ENCODE measurements at regions not wholly inside any gene's neighbourhood (a gene's known extent, or its start where the extent isn't known, plus 50 kb on each side); places are given as distances from the start of the nearest gene placed in this dataset.
"Not testable (repeated sequence)": the region's sequence is repeated elsewhere in the genome, so short reads cannot be mapped to it uniquely, and the experiment has no call there.

GRCh38 chr6:170193326-170193821, 97.5 kb downstream of the DLL1 start:
- H3K4me3 ChIP-seq (ENCODE audit: low read depth, low read length) = no peak overlapping the region
- DNase-seq (ENCODE audit: low read depth) = no peak
- TF ChIP-seq, protein P1, sequence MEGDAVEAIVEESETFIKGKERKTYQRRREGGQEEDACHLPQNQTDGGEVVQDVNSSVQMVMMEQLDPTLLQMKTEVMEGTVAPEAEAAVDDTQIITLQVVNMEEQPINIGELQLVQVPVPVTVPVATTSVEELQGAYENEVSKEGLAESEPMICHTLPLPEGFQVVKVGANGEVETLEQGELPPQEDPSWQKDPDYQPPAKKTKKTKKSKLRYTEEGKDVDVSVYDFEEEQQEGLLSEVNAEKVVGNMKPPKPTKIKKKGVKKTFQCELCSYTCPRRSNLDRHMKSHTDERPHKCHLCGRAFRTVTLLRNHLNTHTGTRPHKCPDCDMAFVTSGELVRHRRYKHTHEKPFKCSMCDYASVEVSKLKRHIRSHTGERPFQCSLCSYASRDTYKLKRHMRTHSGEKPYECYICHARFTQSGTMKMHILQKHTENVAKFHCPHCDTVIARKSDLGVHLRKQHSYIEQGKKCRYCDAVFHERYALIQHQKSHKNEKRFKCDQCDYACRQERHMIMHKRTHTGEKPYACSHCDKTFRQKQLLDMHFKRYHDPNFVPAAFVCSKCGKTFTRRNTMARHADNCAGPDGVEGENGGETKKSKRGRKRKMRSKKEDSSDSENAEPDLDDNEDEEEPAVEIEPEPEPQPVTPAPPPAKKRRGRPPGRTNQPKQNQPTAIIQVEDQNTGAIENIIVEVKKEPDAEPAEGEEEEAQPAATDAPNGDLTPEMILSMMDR (IDR thresholded peaks at IDR 0.05; ENCODE audit: low read depth, low read length) = no peak
- no peak for TF ChIP-seq MAX (IDR thresholded peaks at IDR 0.05; ENCODE audit: low read depth, low read length)
- TF ChIP-seq POLR2A (IDR thresholded peaks at IDR 0.05; ENCODE audit: extremely low read depth, insufficient read length) = no peak
- TF ChIP-seq MYC (IDR thresholded peaks at IDR 0.05; ENCODE audit: low read depth, low read length) = no peak

DNA sequence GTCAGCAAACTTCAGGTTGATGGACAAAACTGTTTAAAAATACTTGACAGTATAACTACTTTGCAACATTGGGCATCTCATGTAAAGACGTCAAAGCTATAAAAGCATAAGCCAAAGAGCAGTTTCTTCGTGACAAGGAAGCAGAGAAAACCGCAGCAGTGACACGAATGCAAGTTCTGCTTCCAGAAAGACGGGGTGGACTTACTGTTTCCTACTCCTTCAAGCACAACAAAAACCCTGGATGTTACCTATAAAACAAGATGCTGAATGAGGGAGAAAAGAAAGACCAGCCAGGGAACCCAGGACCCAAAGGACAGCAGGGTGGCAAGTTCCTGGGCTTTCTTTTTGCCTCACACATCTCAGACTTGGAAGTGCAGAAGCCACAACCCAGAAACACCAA, 98.0 kb downstream of the DLL1 start:
- DNase-seq (ENCODE audit: low read depth) = peak; percentile 47
- H3K4me3 ChIP-seq (ENCODE audit: low read depth, low read length) = no peak overlapping the region
- TF ChIP-seq MAX (IDR thresholded peaks at IDR 0.05; ENCODE audit: low read depth, low read length) (no peak), MYC (IDR thresholded peaks at IDR 0.05; ENCODE audit: low read depth, low read length) (no peak), POLR2A (IDR thresholded peaks at IDR 0.05; ENCODE audit: extremely low read depth, insufficient read length) (no peak)
- TF ChIP-seq, protein P1 (IDR thresholded peaks at IDR 0.05; ENCODE audit: low read depth, low read length) = no peak

DNA sequence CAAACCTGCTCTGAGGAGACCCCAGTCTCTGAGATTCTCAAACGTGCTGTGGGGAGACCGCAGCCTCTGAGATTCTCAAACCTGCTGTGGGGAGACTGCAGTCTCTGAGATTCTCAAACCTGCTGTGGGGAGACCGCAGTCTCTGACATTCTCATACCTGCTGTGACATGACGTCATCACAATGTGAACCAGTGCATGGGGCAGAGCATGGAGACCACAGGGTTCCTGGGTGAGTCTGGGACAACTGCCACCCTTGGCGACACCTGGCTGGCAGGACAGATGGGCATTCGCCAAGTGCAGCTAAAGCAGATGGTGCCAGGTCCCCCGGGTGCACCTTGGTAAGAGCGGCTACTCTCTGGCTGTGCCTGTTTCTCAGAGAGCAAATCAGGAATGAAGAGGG, 98.8 kb downstream of the DLL1 start:
- DNase-seq (ENCODE audit: low read depth); H3K4me3 ChIP-seq (ENCODE audit: low read depth, low read length): not testable (repeated sequence)

DNA sequence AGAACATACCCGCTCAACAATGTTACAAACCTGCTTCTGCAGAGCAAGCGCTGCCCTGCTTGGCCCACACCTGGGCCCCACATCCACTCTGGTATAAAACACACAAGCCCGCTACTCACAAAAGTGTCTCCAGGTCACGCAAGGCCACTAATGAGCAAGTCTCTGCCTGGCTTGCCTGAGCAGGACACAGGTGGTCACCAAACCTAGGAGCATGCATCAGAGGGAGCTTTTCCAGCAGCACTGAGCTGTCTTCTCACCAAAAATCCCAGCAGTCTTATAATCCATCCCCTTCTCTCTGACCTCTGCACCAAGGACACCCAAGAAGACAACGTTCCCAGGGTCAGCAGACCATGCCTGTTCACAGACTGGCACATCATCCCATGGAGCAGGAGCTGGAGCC, 100.8 kb downstream of the DLL1 start:
- TF ChIP-seq MYC (IDR thresholded peaks at IDR 0.05; ENCODE audit: low read depth, low read length) (no peak), POLR2A (IDR thresholded peaks at IDR 0.05; ENCODE audit: extremely low read depth, insufficient read length) (no peak), MAX (IDR thresholded peaks at IDR 0.05; ENCODE audit: low read depth, low read length) (no peak)
- TF ChIP-seq, protein P1 (IDR thresholded peaks at IDR 0.05; ENCODE audit: low read depth, low read length) = no peak
- DNase-seq (ENCODE audit: low read depth) = no peak

DNA sequence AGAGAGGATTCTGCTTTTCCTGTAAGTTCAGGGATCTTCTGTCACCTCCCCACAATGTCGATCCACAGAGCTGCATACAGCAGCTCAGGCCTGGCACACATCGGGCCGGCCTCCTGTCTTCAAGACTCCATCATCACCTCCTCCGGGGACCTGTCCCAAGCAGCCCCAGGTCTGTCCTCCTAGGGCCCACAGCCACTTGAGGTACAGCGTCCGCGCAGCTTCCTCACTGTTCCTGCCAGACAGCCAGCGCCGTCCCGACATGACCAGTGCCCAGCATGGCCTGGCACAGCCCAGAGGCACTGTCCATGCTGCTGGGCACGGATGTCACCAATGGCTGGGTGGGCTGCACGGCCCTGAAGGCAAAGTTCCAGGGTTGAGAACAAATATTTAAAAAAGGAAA, 101.6 kb downstream of the DLL1 start:
- H3K4me3 ChIP-seq (ENCODE audit: low read depth, low read length) = no peak overlapping the region
- TF ChIP-seq MYC (IDR thresholded peaks at IDR 0.05; ENCODE audit: low read depth, low read length) (no peak), POLR2A (IDR thresholded peaks at IDR 0.05; ENCODE audit: extremely low read depth, insufficient read length) (no peak), MAX (IDR thresholded peaks at IDR 0.05; ENCODE audit: low read depth, low read length) (no peak)
- TF ChIP-seq, protein P1 (IDR thresholded peaks at IDR 0.05; ENCODE audit: low read depth, low read length) = no peak
- DNase-seq (ENCODE audit: low read depth) = no peak

More for the DNA sequence above, 100.8 kb downstream of the DLL1 start:
- H3K4me3 ChIP-seq (ENCODE audit: low read depth, low read length) = no peak overlapping the region

DNA sequence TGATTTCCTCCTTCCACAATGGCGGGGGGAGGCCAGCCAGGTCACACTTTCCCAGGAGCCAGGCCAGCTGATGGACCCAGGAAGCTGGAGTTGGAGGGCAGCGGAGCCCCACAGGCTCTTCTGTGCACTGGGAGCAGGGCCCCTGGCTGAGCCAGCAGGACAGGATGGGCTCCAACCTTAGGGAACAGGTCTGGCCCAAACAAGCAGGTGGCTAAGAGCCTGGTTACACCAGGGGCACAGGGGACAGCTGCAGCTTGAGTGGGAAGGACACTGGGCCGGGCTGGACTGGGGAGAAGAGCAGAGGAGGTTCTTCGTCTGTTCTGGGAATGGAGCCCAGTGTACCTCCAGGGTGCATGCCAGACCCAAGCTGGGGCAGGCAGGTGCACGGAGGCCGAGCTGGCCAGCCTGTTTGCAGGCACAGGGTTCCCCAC, 102.3 kb downstream of the DLL1 start:
- no peak for TF ChIP-seq MAX (IDR thresholded peaks at IDR 0.05; ENCODE audit: low read depth, low read length)
- TF ChIP-seq MYC (IDR thresholded peaks at IDR 0.05; ENCODE audit: low read depth, low read length) = no peak
- no peak for TF ChIP-seq POLR2A (IDR thresholded peaks at IDR 0.05; ENCODE audit: extremely low read depth, insufficient read length)
- TF ChIP-seq, protein P1 (IDR thresholded peaks at IDR 0.05; ENCODE audit: low read depth, low read length) = no peak
- H3K4me3 ChIP-seq (ENCODE audit: low read depth, low read length) = no peak overlapping the region
- no peak for DNase-seq (ENCODE audit: low read depth)
